Endothelial cell of umbilical vein (primary cell): ENCODE measurements at regions not wholly inside any gene's neighbourhood (a gene's known extent, or its start where the extent isn't known, plus 50 kb on each side); places are given as distances from the start of the nearest gene placed in this dataset.

ENCODE experiments used
- BruUV-seq: library from RNA; stranded (reverse); fragments of 400-500 nt; replicated peaks from 2 replicates; lab custom pipeline; 2021; lab: Mats Ljungman, UMichigan
- CTCF ChIA-PET: fragments of 300-600, 350-600 bp; sonication (Branson Sonifier 250); formaldehyde crosslinking; loops from one replicate; lab custom pipeline; 2021; ENCODE audit warnings: antibody characterized with exemption, inconsistent platforms; lab: Charles Lee
- POLR2A ChIA-PET: fragments of 300-600, 350-600 bp; sonication (Branson Sonifier 250); formaldehyde crosslinking; loops from one replicate; lab custom pipeline; 2021; ENCODE audit warnings: antibody characterized with exemption, inconsistent platforms; lab: Charles Lee
- DNase-seq: peaks from one replicate; pipeline ENCODE4 v3.0.0-alpha.2; 2011; ENCODE audit warnings: low read depth, low spot score
- FAIRE-seq: peaks from 2 replicates; lab custom pipeline; 2011; peaks lifted over from hg19 to GRCh38; lab: Jason Lieb, UNC
- H2AFZ ChIP-seq: 2 replicates; pipeline ENCODE4 v1.6.0; 2012; ENCODE audit warnings: low read depth, low read length, control low read depth, inconsistent platforms
- H3K27ac ChIP-seq: 2 replicates; pipeline ENCODE4 v1.5.1; 2011; ENCODE audit warnings: low read depth, mild to moderate bottlenecking, control low read depth, low read length, moderate library complexity; ENCODE audit not compliant: insufficient read depth
- H3K27me3 ChIP-seq, 2 experiments: 2 replicates each; pipeline versions ENCODE4 v1.6.0 to v1.6.1; 2011; ENCODE audit warnings: low read length in 2 of 2, mixed read lengths in 1 of 2; ENCODE audit not compliant: control insufficient read depth in 2 of 2, insufficient read depth in 2 of 2
- H3K36me3 ChIP-seq, 2 experiments: 2 replicates in 1 of 2; 3 replicates in 1 of 2; pipeline ENCODE4 v1.5.1; 2011; ENCODE audit warnings: low read length in 2 of 2, mild to moderate bottlenecking in 1 of 2, moderate library complexity in 1 of 2; ENCODE audit not compliant: control insufficient read depth in 2 of 2, insufficient read depth in 2 of 2; ENCODE audit errors: extremely low read depth in 1 of 2
- H3K4me1 ChIP-seq: 3 replicates; pipeline ENCODE4 v1.5.1; 2011; ENCODE audit warnings: mild to moderate bottlenecking, low read length; ENCODE audit not compliant: control insufficient read depth, insufficient read depth; ENCODE audit errors: extremely low read depth
- H3K4me2 ChIP-seq: 2 replicates; pipeline ENCODE4 v1.6.1; 2011; ENCODE audit warnings: low read length, control low read depth, mixed read lengths; ENCODE audit not compliant: insufficient read depth
- H3K4me3 ChIP-seq, 3 experiments: fragments of 200-600 bp in 1 of 3; sonication (generic), shearing (Covaris generic) in 1 of 3; replicated peaks in 1 of 3; 2 replicates each; pipeline ENCODE4 v1.5.1; 2011 to 2016; ENCODE audit warnings: control low read depth in 3 of 3, low read length in 3 of 3, mild to moderate bottlenecking in 2 of 3, inconsistent platforms in 1 of 3, low read depth in 1 of 3, moderate library complexity in 1 of 3; ENCODE audit not compliant: insufficient read depth in 1 of 3
- H3K79me2 ChIP-seq: 2 replicates; pipeline ENCODE4 v1.6.0; 2012; ENCODE audit warnings: low read length, inconsistent platforms; ENCODE audit not compliant: control insufficient read depth, insufficient read depth
- H3K9ac ChIP-seq: replicated peaks from 2 replicates; pipeline ENCODE3; 2011; ENCODE audit warnings: low read length, control low read depth; ENCODE audit not compliant: insufficient read depth; ENCODE audit errors: extremely low read depth
- H3K9me1 ChIP-seq: replicated peaks from 3 replicates; pipeline ENCODE4 v1.6.0; 2011; ENCODE audit warnings: mild to moderate bottlenecking, low read length; ENCODE audit not compliant: control insufficient read depth, insufficient read depth; ENCODE audit errors: extremely low read depth
- H3K9me3 ChIP-seq: replicated peaks from 2 replicates; pipeline ENCODE4 v1.5.1; 2012; ENCODE audit warnings: low read length, inconsistent platforms; ENCODE audit not compliant: control insufficient read depth, insufficient read depth
- H4K20me1 ChIP-seq: replicated peaks from 2 replicates; pipeline ENCODE3; 2011; ENCODE audit warnings: mild to moderate bottlenecking, low read length; ENCODE audit not compliant: control insufficient read depth, insufficient read depth; ENCODE audit errors: extremely low read depth
- CTCF ChIP-seq, 2 donors: IDR thresholded peaks; 1 replicate in 1 of 2; 2 replicates in 1 of 2; pipeline ENCODE4 v1.5.1; 2011; ENCODE audit warnings: low read length in 2 of 2, mild to moderate bottlenecking in 2 of 2, moderate library complexity in 2 of 2, control low read depth in 1 of 2, inconsistent platforms in 1 of 2, low read depth in 1 of 2; ENCODE audit not compliant: insufficient read depth in 1 of 2; ENCODE audit errors: extremely low read depth in 1 of 2
- EZH2 ChIP-seq: IDR thresholded peaks from 2 replicates; pipeline ENCODE4 v1.6.1; 2012; ENCODE audit warnings: borderline replicate concordance, low read depth, mild to moderate bottlenecking, moderate library complexity, low read length, inconsistent platforms; ENCODE audit not compliant: severe bottlenecking
- FOS ChIP-seq: IDR thresholded peaks from 2 replicates; pipeline ENCODE4 v1.6.1; 2011; ENCODE audit warnings: mild to moderate bottlenecking, low read length, moderate library complexity, borderline replicate concordance; ENCODE audit not compliant: insufficient read depth
- GATA2 ChIP-seq: IDR thresholded peaks from 2 replicates; pipeline ENCODE4 v1.7.0; 2011; ENCODE audit warnings: low read depth, mild to moderate bottlenecking, moderate library complexity, mixed read lengths, low read length; ENCODE audit not compliant: insufficient read length, insufficient read depth
- MAX ChIP-seq: IDR thresholded peaks from 2 replicates; pipeline ENCODE4 v1.6.1; 2011; ENCODE audit not compliant: insufficient read depth, insufficient read length
- MYC ChIP-seq: IDR thresholded peaks from one replicate; pipeline ENCODE4 v1.6.1; 2011; ENCODE audit warnings: mild to moderate bottlenecking, low read depth, low read length
- POLR2AphosphoS5 ChIP-seq: IDR thresholded peaks from 2 replicates; pipeline ENCODE4 v1.6.1; 2012; ENCODE audit warnings: low read depth, mild to moderate bottlenecking, control low read depth, low read length, moderate library complexity; ENCODE audit not compliant: insufficient read depth
- dilution Hi-C: fragments of 300-500 bp; cut with MboI; formaldehyde crosslinking; loops from one replicate; pipeline ENCODE4 v1.15.0; 2019; ENCODE audit warnings: low sequenced_read_pairs; ENCODE audit not compliant: extremely low pct_ligation_motif_present
- intact Hi-C: fragments of 100-400 bp; cut with micrococcal nuclease; formaldehyde crosslinking; loops from one replicate; pipeline ENCODE4 v1.10.0; 2022

DNA sequence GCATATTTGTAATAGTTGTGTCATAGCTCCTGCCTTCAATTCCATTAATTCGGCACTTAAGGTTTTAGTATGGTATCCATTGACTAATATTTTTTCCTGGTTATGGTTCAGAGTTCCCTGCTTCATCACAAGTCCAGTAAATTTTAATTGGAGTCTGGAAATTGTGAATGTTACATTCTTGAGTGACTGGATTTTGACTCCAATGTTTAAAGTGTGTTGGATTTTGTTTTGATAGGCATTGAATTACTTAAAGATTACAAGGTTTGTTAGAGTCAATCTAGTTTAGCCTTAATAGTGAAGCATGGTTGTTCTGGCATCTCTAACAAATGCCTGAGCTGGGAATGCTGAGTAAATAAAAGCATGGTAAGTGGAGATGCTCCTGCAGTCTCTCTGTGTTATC, 326.6 kb upstream of the IGFBP3 start:
- intact Hi-C loops: no loop called here
- Histone ChIP-seq H3K79me2 (no peaks in the 10 kb centered on the region), H3K9me1 (no peaks in the 10 kb centered on the region), H2AFZ (no peak overlapping the region), H3K27ac (no peak overlapping the region), H3K4me1 (no peaks in the 10 kb centered on the region), H3K9ac (no peak overlapping the region), H3K4me3 (no peak overlapping the region), H3K9me3 (no peaks in the 10 kb centered on the region), H4K20me1 (no peaks in the 10 kb centered on the region), H3K27me3 (no peaks in the 10 kb centered on the region), H3K36me3 (no peaks in the 10 kb centered on the region), H3K4me2 (no peak overlapping the region)
- dilution Hi-C loops: no loop called here
- no TSS peak for BruUV-seq
- no peak for FAIRE-seq
- ChIA-PET POLR2A (no interaction called here), CTCF (no interaction called here)
- TF ChIP-seq EZH2 (no peak), MAX (no peak), GATA2 (no peak), MYC (no peak), CTCF (IDR thresholded peaks at IDR 0.05; ENCODE audit: extremely low read depth in 1 of 2, insufficient read depth in 1 of 2, low read depth in 1 of 2, low read length in 2 of 2) (no peak)
- no peak for DNase-seq

DNA sequence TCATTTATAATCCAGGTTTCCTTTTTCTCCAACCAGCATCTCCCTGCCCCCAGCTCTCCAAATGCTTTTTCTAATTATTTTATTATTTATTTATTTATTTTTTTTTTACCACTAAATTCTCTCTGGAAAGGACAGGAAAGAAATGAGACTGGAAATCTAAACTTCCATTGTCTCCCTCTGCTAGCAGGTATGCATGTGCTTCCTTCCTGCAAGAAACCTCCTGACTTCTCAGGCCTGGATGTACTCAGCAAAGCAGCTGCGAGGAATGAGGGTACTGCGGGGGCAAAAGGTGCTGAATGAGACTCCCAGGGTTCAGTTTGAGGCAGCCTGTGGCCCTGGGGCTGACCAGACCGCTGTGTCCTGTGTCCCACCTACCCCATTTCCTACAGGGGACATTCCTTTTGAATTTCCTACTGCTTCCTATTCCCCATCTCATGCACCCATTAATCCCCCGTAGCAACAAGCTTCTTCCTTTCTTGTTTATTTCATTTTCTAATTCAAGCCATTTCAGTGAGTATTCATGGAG, 324.6 kb upstream of the IGFBP3 start:
- Histone ChIP-seq H3K36me3 (no peaks in the 10 kb centered on the region), H2AFZ (no peak overlapping the region), H4K20me1 (no peaks in the 10 kb centered on the region), H3K9me3 (no peaks in the 10 kb centered on the region), H3K9ac (no peak overlapping the region), H3K9me1 (no peaks in the 10 kb centered on the region), H3K79me2 (no peaks in the 10 kb centered on the region), H3K4me3 (no peak overlapping the region), H3K27ac (no peak overlapping the region), H3K27me3 (no peaks in the 10 kb centered on the region), H3K4me2 (no peak overlapping the region), H3K4me1 (no peaks in the 10 kb centered on the region)
- intact Hi-C loops: no loop called here
- ChIA-PET CTCF (no interaction called here), POLR2A (no interaction called here)
- no peak for TF ChIP-seq EZH2
- no peak for TF ChIP-seq MYC
- no peak for TF ChIP-seq FOS
- no peak for TF ChIP-seq POLR2AphosphoS5
- FAIRE-seq (no peak), DNase-seq (peak; percentile 2)
- BruUV-seq: no TSS peak
- dilution Hi-C loops: no loop called here
